Epithelial cell of esophagus (primary cell): ENCODE measurements at regions not wholly inside any gene's neighbourhood (a gene's known extent, or its start where the extent isn't known, plus 50 kb on each side); places are given as distances from the start of the nearest gene placed in this dataset.

Experiments used
- DNase-seq: peaks from one replicate; pipeline ENCODE4 v3.0.0; 2010; ENCODE audit warnings: low read depth
- H3K4me3 ChIP-seq: 2 replicates; pipeline ENCODE4 v1.5.1; 2011; ENCODE audit warnings: mild to moderate bottlenecking, low read length, control low read depth
- TF ChIP-seq, protein P1 (sequence below): IDR thresholded peaks from 2 replicates; pipeline ENCODE4 v1.5.1; 2011; ENCODE audit warnings: low read depth, mild to moderate bottlenecking, low read length, control low read depth, inconsistent platforms; ENCODE audit not compliant: insufficient read depth; ENCODE audit errors: missing control alignments

DNA sequence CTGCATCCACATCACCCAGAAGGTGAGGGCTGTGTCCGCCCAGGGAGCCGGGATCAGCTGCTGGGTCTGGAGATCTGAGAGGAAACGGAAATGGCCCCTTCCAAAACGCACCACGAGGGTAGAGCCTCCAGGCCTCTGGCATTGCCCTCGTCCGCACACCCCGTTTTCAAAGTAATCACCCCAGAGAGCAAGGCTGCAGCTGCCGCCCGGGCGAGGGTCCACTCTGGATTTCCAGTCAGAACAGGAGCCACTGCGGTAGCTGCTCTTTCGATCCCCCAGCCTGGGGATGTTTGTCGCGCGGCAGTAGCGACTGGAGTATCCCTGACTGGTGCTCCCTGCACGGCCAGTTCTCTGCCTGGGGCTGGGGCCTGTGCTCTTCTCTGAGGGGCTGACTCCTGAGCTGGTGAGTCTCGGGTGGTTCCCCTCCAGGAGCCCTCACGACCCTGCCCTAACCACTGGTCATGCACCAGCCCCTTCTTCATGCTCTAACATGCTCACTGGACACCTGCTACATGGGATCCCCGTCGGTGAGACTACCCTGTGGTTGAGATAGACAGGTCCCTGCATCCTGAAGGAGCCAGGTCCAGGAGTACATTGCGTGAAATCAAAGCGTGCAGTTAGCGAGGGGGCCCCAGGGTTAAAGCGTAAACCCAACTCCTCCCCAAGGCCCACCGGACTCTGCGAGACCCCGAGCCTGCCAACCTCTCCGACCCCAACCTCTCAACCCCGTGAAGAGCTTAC, 99.2 kb downstream of the FOXL3 start:
- TF ChIP-seq, protein P1, sequence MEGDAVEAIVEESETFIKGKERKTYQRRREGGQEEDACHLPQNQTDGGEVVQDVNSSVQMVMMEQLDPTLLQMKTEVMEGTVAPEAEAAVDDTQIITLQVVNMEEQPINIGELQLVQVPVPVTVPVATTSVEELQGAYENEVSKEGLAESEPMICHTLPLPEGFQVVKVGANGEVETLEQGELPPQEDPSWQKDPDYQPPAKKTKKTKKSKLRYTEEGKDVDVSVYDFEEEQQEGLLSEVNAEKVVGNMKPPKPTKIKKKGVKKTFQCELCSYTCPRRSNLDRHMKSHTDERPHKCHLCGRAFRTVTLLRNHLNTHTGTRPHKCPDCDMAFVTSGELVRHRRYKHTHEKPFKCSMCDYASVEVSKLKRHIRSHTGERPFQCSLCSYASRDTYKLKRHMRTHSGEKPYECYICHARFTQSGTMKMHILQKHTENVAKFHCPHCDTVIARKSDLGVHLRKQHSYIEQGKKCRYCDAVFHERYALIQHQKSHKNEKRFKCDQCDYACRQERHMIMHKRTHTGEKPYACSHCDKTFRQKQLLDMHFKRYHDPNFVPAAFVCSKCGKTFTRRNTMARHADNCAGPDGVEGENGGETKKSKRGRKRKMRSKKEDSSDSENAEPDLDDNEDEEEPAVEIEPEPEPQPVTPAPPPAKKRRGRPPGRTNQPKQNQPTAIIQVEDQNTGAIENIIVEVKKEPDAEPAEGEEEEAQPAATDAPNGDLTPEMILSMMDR = no peak
- H3K4me3 ChIP-seq = no peak overlapping the region
- DNase-seq = no peak

DNA sequence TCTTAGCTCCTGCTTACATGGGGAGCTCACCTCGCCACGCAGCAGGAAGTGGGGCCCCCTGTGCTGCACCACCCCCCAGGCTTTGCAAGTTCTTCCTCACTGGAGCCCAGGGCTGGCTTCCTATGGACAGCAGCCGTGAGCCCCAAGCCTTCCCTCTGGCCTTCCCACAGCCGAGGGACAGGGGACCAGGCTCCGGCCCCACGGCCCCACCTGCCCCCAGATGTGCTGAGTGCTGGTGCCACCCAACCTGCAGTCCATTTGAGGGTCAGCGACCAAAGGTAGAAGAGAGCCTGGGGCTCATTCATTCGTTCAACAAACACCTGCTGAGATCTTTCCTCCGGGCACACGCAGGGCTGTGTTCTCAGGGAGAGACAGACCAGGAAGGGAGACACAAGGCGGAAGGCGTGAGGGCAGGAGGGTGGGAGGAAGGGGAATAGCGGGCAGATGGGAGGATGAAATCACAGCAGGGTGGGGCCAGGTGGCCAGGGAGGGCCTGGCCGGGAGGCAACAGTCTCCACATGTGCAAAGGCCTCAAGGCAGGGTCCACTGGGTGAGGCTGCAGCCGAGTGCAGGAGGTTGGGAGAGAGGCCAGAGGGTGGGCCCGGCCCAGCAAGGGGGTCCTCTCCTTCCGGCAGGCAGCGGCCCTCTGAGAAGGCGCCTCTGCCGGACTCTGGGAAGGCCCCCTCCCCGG, 100.1 kb downstream of the FOXL3 start:
- no peak for DNase-seq
- TF ChIP-seq, protein P1 = no peak
- H3K4me3 ChIP-seq = no peak overlapping the region

DNA sequence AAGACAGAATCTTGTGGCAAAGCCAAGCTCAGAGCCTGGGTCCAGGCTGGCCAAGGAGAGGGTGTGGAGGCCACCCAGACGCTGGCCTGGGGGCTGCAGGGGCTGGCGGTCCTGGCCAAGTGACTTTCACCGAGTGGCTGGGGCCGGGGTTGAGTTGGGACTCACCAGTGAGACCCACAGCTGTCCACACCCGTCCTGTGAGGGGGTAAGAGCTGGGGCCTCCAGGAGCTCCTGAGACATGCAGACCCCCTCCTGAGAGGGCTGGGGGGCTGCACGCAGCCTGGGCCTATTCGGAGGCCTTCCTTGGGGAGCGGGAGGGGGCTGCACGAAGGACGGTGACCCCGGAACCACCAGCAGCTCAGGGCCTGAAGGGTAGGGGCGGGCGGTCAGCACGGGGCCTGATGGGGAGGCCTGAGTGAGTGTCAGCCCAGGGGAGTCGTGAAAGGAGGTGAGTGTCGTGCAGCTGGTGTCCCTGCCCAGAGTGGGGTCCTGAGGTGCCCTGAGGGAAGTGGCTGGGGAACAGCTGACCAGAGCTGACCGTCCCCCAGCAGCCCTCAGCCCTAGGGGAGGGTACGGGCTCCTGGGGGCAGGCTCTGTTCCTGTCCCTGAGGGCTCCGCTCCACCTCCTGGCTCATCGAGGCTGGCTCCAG, 100.9 kb downstream of the FOXL3 start:
- DNase-seq = no peak
- H3K4me3 ChIP-seq = no peak overlapping the region
- TF ChIP-seq, protein P1 = no peak

DNA sequence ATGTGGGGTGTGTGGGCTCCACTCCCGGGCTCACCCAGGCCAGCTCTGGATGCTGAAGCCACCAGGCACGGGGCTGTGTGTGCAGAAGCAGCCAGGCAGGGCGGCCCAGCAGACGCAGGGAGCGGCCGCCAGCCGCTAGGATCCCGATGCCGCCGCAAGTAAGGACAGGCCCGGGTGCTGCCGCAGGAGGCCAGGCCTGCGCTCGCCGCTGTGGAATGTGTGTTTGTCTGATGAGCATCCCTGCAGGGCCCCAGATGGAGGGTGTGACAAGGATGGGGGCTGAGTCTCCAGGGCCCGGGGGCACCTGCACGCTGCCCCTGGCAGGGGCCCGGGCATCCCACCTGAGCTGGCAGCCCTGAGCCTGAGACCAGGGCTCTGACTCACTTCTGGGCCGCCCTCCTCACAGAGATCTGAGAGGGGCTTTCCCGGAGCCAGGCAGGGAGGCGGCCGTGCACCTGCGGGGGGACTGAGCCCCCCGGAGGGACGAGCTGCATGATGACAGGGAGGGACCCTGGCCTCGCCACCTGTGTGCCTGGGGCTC, 101.5 kb downstream of the FOXL3 start:
- H3K4me3 ChIP-seq = no peak overlapping the region
- DNase-seq = peak; percentile 91
- TF ChIP-seq, protein P1 = no peak

DNA sequence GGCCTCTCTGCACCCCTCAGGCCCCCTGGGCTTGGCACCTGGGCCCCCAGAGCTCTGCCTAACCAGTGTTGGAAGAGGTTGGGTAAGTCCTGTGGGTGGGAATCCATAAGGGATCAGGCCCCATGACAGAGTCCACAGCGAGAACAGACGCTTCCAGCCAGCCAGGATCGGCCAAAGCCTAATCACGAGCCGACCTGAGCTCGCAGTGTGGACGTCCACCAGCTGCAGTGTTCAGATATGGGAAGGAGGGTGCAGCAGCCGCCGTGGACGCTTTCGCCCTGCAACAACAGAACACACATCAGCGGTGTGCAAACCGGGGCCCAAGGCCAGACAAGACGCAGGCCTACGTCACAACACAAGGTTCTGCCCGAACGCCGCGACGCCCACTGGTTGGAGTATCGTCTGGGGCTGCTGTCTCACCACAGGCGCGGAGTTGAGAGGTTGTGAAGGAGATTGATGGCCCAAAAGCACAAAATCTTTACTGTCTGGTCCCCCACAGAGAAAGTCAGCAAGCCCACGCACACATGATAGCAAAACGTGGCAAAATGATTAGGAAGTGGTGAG, 102.1 kb downstream of the FOXL3 start:
- no peak overlapping the region for H3K4me3 ChIP-seq
- no peak for DNase-seq
- TF ChIP-seq, protein P1 = no peak

DNA sequence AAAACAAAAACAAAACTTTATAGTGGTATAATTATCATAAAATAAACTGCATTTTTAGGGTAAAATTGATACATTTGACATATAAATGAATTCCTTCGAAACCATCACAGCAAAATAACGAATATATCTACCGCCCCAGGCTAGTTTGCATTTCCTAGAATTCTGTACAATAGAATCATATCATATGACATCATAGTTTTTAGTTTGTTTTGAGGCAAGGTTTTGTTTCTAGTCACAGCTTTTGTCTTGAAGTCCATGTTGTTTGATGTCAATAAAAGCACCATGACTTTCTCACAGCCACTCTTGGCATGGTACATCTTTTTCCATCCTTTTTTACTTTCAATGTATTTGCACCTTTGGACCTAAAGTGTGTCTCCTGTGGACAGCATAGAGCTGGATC, 102.9 kb downstream of the FOXL3 start:
- TF ChIP-seq, protein P1 = no peak
- no peak overlapping the region for H3K4me3 ChIP-seq
- no peak for DNase-seq
